ENCODE measurements at regions not wholly inside any gene's neighbourhood (a gene's known extent, or its start where the extent isn't known, plus 50 kb on each side); places are given as distances from the start of the nearest gene placed in this dataset.

GRCh38 chr12:107610021-107610859, 75.4 kb upstream of the PWP1 start (continued):
- TF ChIP-seq CTBP2 (IDR thresholded peaks at IDR 0.05; ENCODE audit: borderline replicate concordance, insufficient read depth, insufficient read length, low read length) = peak; percentile 39
- no peak for TF ChIP-seq YY1 (IDR thresholded peaks at IDR 0.05; ENCODE audit: low read depth, low read length)
- peak; percentile 39 for TF ChIP-seq TAF7 (optimal IDR thresholded peaks at IDR 0.05; ENCODE audit: borderline replicate concordance, low read depth, low read length)
- TF ChIP-seq RXRA (IDR thresholded peaks at IDR 0.05; ENCODE audit: insufficient read depth, low read depth, low read length) = no peak
- TF ChIP-seq JUN (IDR thresholded peaks at IDR 0.05; ENCODE audit: low read depth, low read length) = no peak
- TF ChIP-seq CHD1 (IDR thresholded peaks at IDR 0.05; ENCODE audit: low read depth, low read length) = no peak
- no peak for TF ChIP-seq EZH2 (IDR thresholded peaks at IDR 0.05; ENCODE audit: low read depth, low read length, severe bottlenecking)
- TF ChIP-seq NRF1 (IDR thresholded peaks at IDR 0.05; ENCODE audit: low read depth, low read length) = no peak
- peak; percentile 83 to 85 for TF ChIP-seq RAD21 (IDR thresholded peaks at IDR 0.05 in 1 of 2, conservative IDR thresholded peaks at IDR 0.05 in 1 of 2; ENCODE audit: low read depth in 2 of 2, low read length in 2 of 2)
- TF ChIP-seq SRF (IDR thresholded peaks at IDR 0.05; ENCODE audit: low read depth, low read length) = no peak
- TF ChIP-seq NANOG (IDR thresholded peaks at IDR 0.05; ENCODE audit: insufficient read depth, low read depth, low read length, poor library complexity, severe bottlenecking) = peak; percentile 81
- TF ChIP-seq TAF1 (IDR thresholded peaks at IDR 0.05; ENCODE audit: low read depth, low read length) = 0 out of 2 replicates have a peak, but pooled peaks have one; percentile 29
- no peak for TF ChIP-seq CHD2 (IDR thresholded peaks at IDR 0.05; ENCODE audit: low read length)
- no peak for TF ChIP-seq SIX5 (IDR thresholded peaks at IDR 0.05; ENCODE audit: low read depth, low read length)
- no peak for TF ChIP-seq KDM5A (IDR thresholded peaks at IDR 0.05; ENCODE audit: low read length)
- no peak for TF ChIP-seq BCL11A (IDR thresholded peaks at IDR 0.05; ENCODE audit: low read depth in 2 of 2, low read length in 2 of 2)
- no peak for TF ChIP-seq CREB1 (IDR thresholded peaks at IDR 0.05)
- TF ChIP-seq POU5F1 (IDR thresholded peaks at IDR 0.05; ENCODE audit: low read depth, low read length) = no peak
- TF ChIP-seq HDAC2 (IDR thresholded peaks at IDR 0.05; ENCODE audit: borderline replicate concordance in 1 of 2, low read depth in 2 of 2, low read length in 2 of 2) = no peak
- TF ChIP-seq BRCA1 (IDR thresholded peaks at IDR 0.05; ENCODE audit: low read depth, low read length) = no peak
- TF ChIP-seq MAFK (IDR thresholded peaks at IDR 0.05; ENCODE audit: low read depth, low read length) = no peak
- TF ChIP-seq SIRT6 (IDR thresholded peaks at IDR 0.05; ENCODE audit: low read length) = no peak
- peak; percentile 58; the same call in 1 of the 2 replicates for TF ChIP-seq E2F6 (IDR thresholded peaks at IDR 0.05)
- no peak for TF ChIP-seq EP300 (IDR thresholded peaks at IDR 0.05; ENCODE audit: borderline replicate concordance in 1 of 2, low read depth in 2 of 2, low read length in 2 of 2)

Measured in H1 (cell line).